ENCODE measurements at regions not wholly inside any gene's neighbourhood (a gene's known extent, or its start where the extent isn't known, plus 50 kb on each side); places are given as distances from the start of the nearest gene placed in this dataset.

DNA sequence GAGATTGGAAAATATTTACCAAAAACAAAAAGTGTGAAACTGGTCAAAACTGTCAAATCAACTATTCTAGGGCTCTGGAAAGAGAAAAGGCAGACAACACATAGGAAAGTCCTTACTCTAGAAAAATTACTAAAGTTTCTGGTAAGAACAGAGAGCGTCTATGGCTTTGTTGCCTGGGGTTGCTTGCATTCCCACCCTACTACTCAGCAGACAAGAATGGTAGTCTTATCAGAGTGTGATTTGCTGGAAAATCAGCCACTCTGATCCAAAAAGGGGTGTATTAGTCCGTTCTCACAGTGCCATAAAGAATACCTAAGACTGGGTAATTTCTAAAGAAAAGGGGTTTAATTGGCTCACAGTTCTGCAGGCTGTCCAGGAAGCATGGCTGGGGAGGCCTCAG is 50.3 kb upstream of the CDH20 start (continued):
- TF ChIP-seq, protein P1, sequence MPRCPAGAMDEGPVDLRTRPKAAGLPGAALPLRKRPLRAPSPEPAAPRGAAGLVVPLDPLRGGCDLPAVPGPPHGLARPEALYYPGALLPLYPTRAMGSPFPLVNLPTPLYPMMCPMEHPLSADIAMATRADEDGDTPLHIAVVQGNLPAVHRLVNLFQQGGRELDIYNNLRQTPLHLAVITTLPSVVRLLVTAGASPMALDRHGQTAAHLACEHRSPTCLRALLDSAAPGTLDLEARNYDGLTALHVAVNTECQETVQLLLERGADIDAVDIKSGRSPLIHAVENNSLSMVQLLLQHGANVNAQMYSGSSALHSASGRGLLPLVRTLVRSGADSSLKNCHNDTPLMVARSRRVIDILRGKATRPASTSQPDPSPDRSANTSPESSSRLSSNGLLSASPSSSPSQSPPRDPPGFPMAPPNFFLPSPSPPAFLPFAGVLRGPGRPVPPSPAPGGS (IDR thresholded peaks at IDR 0.05) = no peak
- TF ChIP-seq ZFP36 (IDR thresholded peaks at IDR 0.05; ENCODE audit: borderline replicate concordance, partially characterized antibody) (no peak), POLR2AphosphoS2 (conservative IDR thresholded peaks at IDR 0.05; ENCODE audit: low read length) (no peak), CBX2 (IDR thresholded peaks at IDR 0.05; ENCODE audit: borderline replicate concordance, low read depth) (no peak), MAZ (IDR thresholded peaks at IDR 0.05; ENCODE audit: borderline replicate concordance, low read depth, low read length) (no peak)
- TF ChIP-seq, protein P2, sequence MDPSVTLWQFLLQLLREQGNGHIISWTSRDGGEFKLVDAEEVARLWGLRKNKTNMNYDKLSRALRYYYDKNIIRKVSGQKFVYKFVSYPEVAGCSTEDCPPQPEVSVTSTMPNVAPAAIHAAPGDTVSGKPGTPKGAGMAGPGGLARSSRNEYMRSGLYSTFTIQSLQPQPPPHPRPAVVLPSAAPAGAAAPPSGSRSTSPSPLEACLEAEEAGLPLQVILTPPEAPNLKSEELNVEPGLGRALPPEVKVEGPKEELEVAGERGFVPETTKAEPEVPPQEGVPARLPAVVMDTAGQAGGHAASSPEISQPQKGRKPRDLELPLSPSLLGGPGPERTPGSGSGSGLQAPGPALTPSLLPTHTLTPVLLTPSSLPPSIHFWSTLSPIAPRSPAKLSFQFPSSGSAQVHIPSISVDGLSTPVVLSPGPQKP (IDR thresholded peaks at IDR 0.05; ENCODE audit: low read depth, low read length) = no peak
